NCI-H2107 (cell line): ENCODE measurements at regions not wholly inside any gene's neighbourhood (a gene's known extent, or its start where the extent isn't known, plus 50 kb on each side); places are given as distances from the start of the nearest gene placed in this dataset.
"Not testable (repeated sequence)": the region's sequence is repeated elsewhere in the genome, so short reads cannot be mapped to it uniquely, and the experiment has no call there.

ENCODE experiments used
- DNase-seq: peaks from one replicate; lab custom pipeline; 2025; lab: John Stamatoyannopoulos, UW

GRCh38 chr5:40277161-40277906, 402.4 kb upstream of the PTGER4 start:
- DNase-seq, result no peak

DNA sequence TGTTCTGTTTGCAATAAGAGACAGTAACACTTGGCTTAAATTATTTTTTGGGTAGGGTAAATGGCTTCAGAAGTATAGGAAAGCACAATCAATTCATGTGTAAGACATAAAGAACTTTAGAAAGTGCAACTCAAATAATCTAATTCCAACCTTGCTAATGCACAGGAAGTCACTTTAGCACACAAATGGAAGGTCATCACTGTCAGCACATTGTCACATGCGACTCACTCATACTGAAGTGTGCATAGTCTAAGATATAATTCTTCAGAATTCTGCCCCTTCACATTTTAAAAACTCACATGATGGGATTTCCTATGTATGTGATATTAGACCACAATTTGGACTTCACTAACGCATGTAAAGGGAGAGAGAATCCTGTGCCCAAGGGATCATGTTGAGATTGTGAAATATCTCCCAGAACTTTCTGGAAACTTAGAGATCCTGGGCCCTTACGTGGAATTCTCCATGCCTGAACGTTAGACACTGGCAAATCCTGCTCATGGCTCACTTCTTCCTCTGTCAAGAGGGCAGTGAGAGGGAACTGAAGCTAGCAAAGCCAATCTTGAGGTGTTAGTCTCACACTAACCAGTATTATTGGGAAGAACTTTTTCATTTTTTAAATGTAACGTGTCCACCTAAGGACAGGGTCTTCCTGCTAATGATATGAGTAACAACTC, 403.2 kb upstream of the PTGER4 start:
- no peak for DNase-seq

DNA sequence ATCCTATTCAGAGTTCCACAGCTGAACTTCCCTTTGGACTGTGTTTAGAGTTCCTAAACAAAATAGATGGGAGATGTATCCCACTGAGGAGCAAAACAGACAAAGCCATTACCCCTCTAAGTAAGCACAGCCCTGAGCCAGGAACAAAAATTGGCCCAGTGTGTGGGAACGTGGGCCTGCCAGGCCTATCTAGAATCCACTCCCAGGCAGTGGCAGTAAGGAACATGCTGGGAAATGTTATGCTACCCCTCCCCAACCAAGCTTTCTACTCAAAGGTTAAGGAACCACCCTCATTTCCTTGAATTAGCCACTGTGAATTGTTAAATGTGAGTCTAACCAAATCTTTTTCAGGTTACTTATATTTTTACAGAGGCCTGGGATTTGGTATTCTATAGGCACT, 405.1 kb upstream of the PTGER4 start:
- no peak for DNase-seq

GRCh38 chr5:40273936-40274335, 405.8 kb upstream of the PTGER4 start:
- no peak for DNase-seq

- no peak for DNase-seq
Observed at GRCh38 chr5:40271476-40271875, 408.2 kb upstream of the PTGER4 start.

DNA sequence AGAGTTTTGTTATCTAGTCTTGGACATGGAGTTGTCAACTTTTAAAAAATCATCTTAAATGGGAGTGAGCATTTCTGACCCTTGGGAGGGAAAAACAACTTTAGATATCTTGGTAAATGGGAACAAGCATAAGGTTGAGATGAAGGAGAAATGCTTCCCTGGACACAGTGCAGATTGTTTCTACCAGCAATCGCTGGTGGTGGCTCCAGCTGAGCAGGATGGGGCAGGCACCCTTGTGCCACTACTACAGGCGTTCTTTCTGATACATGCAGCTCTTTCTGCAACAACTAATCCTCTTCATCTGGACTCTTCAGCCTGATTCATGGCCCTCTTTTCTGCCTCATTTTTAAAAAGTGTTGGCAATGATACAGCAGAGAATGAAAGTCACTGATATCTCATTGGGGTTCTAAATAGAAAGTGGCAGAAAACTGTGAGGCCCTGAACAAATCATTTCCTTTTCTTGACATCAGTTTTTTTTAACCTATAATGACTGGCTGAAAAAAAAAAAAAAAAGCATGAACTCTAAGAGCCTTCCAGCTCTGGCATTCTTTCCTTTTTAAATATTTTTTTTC, 409.4 kb upstream of the PTGER4 start:
- no peak for DNase-seq

DNA sequence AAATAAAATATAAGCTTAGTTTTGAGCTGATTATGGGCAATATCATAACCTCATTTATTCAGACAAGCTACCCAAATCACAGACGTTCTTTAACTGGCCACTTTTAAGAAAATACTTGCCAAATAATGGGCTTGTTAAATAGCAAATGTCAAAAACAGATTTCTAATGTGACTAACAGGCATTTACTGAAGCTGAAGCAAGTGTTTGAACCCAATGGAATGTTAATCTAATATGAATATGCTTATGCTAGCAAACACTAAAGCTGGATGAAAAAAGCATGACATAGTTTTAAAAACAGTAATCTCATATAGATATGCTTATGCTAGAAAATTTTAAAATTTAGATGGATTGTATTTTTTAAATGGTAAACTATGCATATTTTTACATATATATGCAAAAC, 411.6 kb upstream of the PTGER4 start:
- DNase-seq, result no peak

DNA sequence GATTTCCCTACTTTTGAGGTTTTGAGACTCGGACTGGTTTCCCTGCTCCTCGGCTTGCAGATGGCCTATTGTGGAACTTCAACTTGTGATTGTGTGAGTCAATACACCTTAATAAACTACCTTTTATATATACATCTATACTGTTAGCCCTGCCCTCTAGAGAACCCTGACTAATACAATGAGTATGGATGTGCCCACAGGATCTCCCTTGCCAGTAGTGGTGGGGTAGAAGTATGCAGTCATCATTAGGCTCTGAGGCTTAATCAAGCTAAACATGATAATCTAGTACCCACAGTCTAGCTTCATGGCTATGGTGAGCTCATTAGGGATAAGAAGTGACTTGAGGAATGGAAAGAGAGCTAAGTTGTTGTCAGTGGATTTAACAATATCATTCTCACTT, 412.8 kb upstream of the PTGER4 start:
- no peak for DNase-seq

DNA sequence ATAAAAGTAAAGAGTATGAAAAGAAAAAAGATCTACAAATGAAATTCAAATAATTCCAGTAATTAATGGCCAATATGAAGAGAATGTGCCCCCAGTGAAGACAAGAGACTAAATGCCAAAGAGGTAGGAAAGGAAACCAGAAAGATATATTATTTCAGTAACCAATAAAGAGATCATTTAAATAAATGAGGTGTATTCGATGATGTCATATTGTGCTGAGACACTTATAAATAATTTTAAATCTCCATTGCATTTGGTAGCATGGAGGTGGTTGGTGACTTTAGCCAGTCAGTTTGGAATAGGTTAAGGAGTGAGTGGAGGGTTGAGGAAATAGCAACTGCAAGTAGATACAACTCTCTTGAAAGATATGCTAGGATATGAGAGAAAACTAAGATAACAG, 417.7 kb upstream of the PTGER4 start:
- DNase-seq, result no peak

DNA sequence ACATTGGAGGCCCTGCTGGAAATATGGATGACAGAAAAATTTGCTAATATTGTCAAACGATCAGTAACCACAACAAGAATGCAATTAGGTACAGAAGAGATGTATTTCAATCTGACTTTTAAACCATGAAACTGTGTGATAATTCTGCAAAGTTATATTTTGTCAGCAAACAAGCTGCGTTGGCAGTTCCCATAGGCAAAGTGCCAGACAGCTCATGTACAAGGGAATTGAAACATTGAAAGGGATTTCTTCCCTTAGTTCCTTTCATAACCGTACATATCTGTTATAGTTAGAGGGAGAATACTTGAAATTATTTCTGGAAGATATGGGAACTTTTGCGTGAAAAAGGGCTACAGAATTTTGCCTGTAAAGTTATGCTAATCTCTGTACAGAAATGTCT, 419.4 kb upstream of the PTGER4 start:
- no peak for DNase-seq

- DNase-seq, result no peak
Observed at GRCh38 chr5:40258222-40258621, 421.5 kb upstream of the PTGER4 start.

GRCh38 chr5:40240671-40241070, 439.0 kb upstream of the PTGER4 start:
- no peak for DNase-seq

GRCh38 chr5:40240111-40240510, 439.6 kb upstream of the PTGER4 start:
- no peak for DNase-seq

DNA sequence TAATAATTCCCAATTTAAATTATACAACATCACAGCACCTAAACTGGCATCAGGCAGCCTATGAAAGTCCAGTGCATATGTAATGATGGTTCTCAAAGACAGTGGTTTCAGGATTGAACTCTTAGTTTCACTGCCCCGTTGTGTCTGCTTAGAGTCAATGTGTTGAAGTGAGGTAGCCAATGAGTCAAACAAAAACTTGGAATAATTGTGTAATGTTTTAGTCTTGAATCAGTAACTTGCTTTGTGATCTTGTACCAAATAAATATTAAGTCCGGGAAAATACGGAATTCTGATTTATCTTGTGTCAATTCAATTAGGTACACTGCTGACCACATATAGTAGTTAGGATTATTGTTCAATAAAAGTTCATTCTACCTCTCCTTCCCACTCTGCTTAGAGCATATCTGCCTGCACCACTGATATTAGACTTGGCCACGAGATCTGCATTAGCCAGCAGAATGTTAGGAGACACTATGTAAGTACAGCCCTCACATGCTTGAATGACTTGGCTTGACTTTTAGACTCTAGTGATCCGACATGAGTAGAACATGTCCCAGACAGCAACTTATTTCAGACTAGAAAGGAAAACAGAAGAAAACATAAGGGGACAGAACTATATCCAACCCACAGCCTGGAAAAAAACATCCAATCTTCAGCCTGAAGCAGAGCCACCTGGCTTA, 441.5 kb upstream of the PTGER4 start:
- DNase-seq, result no peak

DNA sequence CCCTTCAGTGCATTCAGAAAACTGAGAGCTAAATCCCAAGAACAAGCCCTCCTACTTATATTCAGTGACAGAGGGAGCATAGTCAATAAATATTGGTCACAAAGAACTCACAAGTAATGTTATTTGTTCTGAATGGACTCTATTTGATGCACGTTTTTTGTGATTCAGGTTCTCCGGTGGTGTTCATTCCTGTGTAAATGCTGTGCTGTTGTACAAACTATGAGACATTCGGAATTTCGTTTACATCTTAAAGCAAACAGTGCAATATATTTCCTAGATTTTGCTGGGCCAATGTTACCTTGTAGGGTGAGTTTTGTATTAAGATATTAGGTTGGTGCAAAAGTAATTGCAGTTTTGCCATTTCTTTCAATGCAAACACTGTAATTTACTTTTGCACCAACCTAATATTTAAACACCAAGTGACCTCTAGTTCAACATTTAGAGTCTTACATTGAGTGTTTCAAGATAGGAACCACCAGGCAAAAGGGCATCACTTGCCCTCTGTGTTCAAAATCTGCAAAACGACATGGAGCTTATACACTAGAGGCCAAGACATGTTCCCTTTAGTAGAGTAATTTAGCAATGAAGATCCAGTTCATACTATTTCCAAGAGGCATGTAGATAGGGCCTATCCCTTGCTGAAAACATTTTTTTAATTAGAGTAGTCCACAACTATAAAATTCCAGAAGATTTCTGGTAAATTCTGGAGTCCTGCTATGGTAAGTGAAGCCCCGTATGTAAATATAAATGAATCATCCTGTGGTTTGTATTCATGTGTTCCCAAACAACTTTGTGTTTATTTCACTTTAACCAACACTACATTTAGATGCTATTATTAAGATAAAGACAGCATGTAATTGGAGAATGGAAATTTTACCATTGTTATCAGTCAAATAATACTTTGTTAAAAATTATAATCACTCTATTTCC, 444.0 kb upstream of the PTGER4 start:
- DNase-seq, result no peak

DNA sequence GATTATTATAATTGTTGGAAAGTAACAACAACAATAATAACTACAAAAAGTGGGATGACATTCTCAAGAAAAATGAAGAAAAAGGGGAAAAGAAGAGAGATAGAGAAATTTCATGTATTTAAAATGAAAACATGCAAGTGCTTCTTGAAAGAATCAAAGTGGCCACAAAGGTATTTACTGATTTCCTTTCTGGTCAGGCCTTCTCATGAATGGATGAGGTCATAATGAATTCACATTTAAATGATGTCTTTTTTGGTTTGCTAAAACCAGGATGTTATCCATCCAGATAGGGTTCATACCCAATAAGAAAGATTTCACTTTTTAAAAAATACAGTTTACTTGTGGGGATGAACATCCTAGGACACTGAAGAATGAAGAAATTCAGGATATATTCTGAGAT, 446.4 kb upstream of the PTGER4 start:
- no peak for DNase-seq

GRCh38 chr5:40227931-40228330, 451.8 kb upstream of the PTGER4 start:
- no peak for DNase-seq

DNA sequence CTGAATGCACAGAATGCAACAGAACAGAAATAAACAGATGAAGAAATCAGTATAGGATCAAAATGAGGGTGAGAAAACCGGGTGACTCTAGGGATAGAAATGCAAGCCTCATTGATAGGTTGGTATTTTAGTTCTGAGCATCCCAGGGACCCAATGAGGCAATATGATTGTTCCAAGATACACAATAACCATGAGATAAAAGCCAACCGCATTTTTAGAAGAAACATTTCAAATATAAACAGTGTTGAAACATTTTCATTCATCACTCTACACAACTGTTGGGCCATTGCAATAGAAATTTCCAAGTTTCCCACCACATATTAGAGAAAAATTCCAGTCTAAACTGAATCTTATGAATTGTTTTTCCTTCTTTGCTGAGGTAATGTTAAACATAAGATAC, 452.3 kb upstream of the PTGER4 start:
- no peak for DNase-seq

- no peak for DNase-seq
Observed at GRCh38 chr5:40226906-40227305, 452.8 kb upstream of the PTGER4 start.

- DNase-seq, result not testable (repeated sequence)
Observed at GRCh38 chr5:40225147-40225546, 454.6 kb upstream of the PTGER4 start.

DNA sequence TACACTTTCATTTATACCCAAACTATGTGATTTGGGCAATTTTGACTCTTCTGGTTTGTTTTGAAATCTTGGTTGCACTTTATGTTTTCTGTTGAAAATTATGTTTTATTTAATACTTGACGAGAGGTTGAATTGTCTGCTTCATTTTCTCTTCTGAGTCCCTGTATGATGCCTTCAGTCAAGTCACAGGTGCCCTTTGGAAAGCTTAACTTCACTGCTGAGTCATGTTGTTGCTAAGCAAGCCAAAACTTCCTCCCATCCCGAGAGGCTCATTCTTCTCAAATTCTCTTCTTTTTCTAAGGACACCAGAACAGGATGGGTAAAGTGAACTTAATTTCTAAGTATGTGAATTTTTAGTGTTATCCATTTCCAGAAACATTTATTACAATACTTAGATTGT, 455.3 kb upstream of the PTGER4 start:
- DNase-seq, result no peak

- no peak for DNase-seq
Observed at GRCh38 chr5:40223884-40224402, 455.8 kb upstream of the PTGER4 start.
